ENCODE measurements at regions not wholly inside any gene's neighbourhood (a gene's known extent, or its start where the extent isn't known, plus 50 kb on each side); places are given as distances from the start of the nearest gene placed in this dataset.

GRCh38 chr5:25881318-25882036 is 1156.9 kb downstream of the CDH9 start:
- DNase-seq (ENCODE audit: insufficient read length, low spot score) = no peak
- no peak for FAIRE-seq

GRCh38 chr5:25863811-25864210 is 1174.6 kb downstream of the CDH9 start:
- DNase-seq (ENCODE audit: insufficient read length, low spot score) = no peak
- FAIRE-seq = no peak

DNA sequence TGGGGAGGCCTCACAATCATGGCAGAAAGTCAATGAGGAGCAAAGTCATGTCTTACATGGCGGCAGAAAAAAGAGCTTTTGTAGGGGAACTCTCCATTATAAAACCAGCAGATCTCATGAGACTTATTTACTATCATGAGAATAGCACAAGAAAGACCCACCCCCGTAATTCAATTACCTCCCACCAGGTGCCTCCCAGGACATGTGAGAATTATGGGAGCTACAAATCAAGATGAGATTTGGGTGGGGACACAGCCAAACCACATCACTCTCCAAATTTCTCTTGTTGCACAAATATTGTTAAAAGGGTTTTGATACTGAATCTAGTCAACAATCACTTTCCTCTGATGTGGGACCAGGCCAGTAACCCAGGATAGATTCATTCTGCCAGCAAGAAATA is 1176.1 kb downstream of the CDH9 start:
- DNase-seq (ENCODE audit: insufficient read length, low spot score) (no peak), FAIRE-seq (no peak)

DNA sequence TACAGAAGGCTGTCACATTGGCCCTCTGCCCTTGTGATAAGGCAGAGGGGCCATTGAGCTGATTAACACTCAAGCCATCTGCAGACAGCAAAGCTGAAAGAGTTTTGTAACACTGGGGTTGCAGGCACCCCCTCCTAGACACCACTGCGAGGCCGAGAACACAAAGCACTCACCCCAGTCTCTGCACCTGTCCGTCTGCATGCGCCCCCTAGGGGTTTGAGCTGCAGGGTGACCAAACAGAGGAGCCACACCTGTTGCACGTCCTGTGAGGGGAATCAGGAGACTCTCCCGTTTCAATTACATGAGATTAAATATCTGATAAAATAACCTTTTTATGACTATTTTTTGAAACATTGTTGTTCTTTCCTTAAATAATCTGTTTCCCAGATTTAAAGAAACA is 1180.4 kb downstream of the CDH9 start:
- DNase-seq (ENCODE audit: insufficient read length, low spot score) (no peak), FAIRE-seq (no peak)

- DNase-seq (ENCODE audit: insufficient read length, low spot score) = no peak
- FAIRE-seq = no peak
Observed at GRCh38 chr5:25851301-25851700, 1187.1 kb downstream of the CDH9 start.

DNA sequence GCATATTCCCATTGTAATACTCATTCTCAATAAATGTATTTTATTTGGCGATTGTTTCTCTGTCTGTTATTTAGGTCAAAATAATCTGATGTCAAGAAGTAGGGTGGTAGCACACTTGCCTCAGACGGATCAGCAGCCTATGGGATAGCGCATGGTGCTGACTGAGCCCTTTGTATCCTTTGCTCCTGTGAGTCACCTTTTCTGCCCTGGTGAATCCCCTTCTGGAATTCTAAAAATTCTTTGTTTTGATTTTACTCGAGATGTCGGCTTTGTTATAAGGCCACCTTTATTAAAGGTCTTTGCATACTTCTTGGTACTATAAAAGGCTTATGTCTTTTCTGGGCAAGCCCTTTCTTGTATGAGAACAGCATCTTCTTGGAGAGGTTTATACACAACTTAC is 1187.8 kb downstream of the CDH9 start:
- DNase-seq (ENCODE audit: insufficient read length, low spot score) (no peak), FAIRE-seq (no peak)

DNA sequence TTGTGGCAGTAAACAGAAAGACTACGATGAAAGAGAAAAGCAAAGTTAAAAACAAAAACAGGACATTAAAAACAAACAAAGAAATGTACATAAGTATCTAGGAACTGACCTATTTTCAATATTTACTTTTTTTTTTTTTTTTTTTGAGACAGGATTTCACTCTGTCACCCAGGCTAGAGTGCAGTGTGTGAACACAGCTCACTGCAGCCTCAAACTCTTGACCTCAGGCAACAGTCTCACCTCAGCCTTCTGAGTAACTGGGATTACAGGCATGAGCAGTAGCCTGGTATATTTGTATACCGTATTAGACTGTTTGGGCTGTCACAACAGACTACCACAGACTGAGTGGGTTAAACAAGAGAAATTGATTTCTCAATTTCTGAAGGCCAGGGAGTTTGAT is 1189.1 kb downstream of the CDH9 start:
- DNase-seq (ENCODE audit: insufficient read length, low spot score) = no peak
- no peak for FAIRE-seq

DNA sequence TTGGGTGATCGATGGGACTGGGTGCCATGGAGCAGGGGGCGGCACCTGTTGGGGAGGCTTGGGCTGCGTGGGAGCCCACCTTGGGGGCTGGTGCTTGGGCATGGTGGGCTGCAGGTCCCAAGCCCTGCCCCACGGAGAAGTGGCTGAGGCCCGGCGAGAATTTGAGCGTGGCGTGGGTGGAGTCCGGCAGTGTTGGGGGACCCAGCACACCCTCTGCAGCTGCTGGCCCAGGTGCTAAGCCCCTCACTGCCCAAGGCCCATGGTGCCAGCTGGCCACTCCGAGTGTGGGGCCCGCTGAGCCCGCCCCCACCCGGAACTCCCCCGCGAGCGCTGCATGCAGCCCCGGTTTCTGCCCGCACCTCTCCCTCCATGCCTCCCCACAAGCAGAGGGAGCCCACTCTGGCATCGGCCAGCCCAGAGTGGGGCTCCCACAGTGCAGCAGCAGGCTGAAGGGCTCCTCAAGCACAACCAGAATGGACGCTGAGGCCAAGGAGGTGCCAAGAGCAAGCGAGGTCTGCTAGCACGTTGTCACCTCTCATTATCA is 1178.6 kb upstream of the CDH10 start:
- FAIRE-seq (no peak), DNase-seq (ENCODE audit: insufficient read length, low spot score) (no peak)
